Adrenal gland (tissue), 5 donors: ENCODE measurements at regions not wholly inside any gene's neighbourhood (a gene's known extent, or its start where the extent isn't known, plus 50 kb on each side); places are given as distances from the start of the nearest gene placed in this dataset.

Source experiments
- CTCF ChIP-seq, 6 experiments: fragments of 450-650 bp in 4 of 6; fragments of 200-600 bp in 2 of 6; sonication (generic) in 1 of 6; IDR thresholded peaks; 1 replicate in 5 of 6; 2 replicates in 1 of 6; pipeline versions ENCODE4 v1.5.1 to v1.8.0; 2016 to 2021; ENCODE audit warnings: antibody characterized with exemption in 6 of 6, mild to moderate bottlenecking in 2 of 6, moderate library complexity in 1 of 6
- POLR2A ChIP-seq, 2 donors: fragments of 450-650 bp; IDR thresholded peaks; one replicate each; pipeline ENCODE4 v1.6.1; 2017; ENCODE audit warnings: antibody characterized with exemption in 2 of 2, mild to moderate bottlenecking in 2 of 2, moderate library complexity in 1 of 2
- donor health status: DM: no; HTN: no; CAD: no.

GRCh38 chr1:188295157-188295556 lies 1466.4 kb downstream of the PLA2G4A start:
- TF ChIP-seq CTCF (IDR thresholded peaks at IDR 0.05), result no peak
- TF ChIP-seq POLR2A (IDR thresholded peaks at IDR 0.05), result no peak
